Tibial nerve (tissue), 4 donors: ENCODE measurements at regions not wholly inside any gene's neighbourhood (a gene's known extent, or its start where the extent isn't known, plus 50 kb on each side); places are given as distances from the start of the nearest gene placed in this dataset.

ENCODE experiments used
- DNase-seq, 2 donors: peaks; one replicate each; pipeline ENCODE4 v3.0.0-alpha.2; 2019; ENCODE audit warnings: low spot score in 2 of 2
- H3K27ac ChIP-seq, 4 donors: fragments of 200-600 bp; sonication (generic) in 3 of 4; one replicate each; pipeline ENCODE4 v1.5.1; 2017 to 2019; ENCODE audit warnings: mild to moderate bottlenecking in 1 of 4
- H3K27me3 ChIP-seq, 2 donors: fragments of 200-600 bp; sonication (generic) in 1 of 2; one replicate each; pipeline versions ENCODE4 v1.5.1 to v1.6.0; 2017 to 2019
- H3K36me3 ChIP-seq, 3 donors: fragments of 200-600 bp; sonication (generic); one replicate each; pipeline ENCODE4 v1.5.1; 2018 to 2019
- H3K4me1 ChIP-seq, 4 donors: fragments of 200-600 bp; sonication (generic) in 3 of 4; one replicate each; pipeline ENCODE4 v1.5.1; 2017 to 2019
- H3K4me3 ChIP-seq, 4 donors: fragments of 200-600 bp; sonication (generic) in 3 of 4; one replicate each; pipeline ENCODE4 v1.5.1; 2017 to 2019; ENCODE audit warnings: mild to moderate bottlenecking in 1 of 4, moderate library complexity in 1 of 4
- H3K9me3 ChIP-seq, 4 donors: fragments of 200-600 bp; sonication (generic) in 3 of 4; one replicate each; pipeline ENCODE4 v1.5.1; 2017 to 2019
- EP300 ChIP-seq, 2 donors: sonication (generic); formaldehyde crosslinking; IDR thresholded peaks; one replicate each; pipeline ENCODE4 v1.6.1; 2017; ENCODE audit warnings: antibody characterized with exemption in 2 of 2, mild to moderate bottlenecking in 1 of 2
- POLR2A ChIP-seq, 2 donors: fragments of 450-650 bp; IDR thresholded peaks; one replicate each; pipeline ENCODE4 v1.6.1; 2017; ENCODE audit warnings: antibody characterized with exemption in 2 of 2, mild to moderate bottlenecking in 2 of 2, moderate library complexity in 2 of 2
- WGBS, 2 donors: methylation state at CpG; one replicate each; pipeline ENCODE4 v1.1.5; 2018; 5-methylcytosine and 5-hydroxymethylcytosine counted together
- TF ChIP-seq, protein P1 (sequence below), 5 experiments: fragments of 200-600 bp in 3 of 5; fragments of 450-650 bp in 2 of 5; sonication (generic) in 3 of 5; IDR thresholded peaks; one replicate each; pipeline ENCODE4 v1.5.1; 2016 to 2019; ENCODE audit warnings: antibody characterized with exemption in 5 of 5, mild to moderate bottlenecking in 3 of 5, moderate library complexity in 2 of 5

GRCh38 chr19:29085630-29086029 lies 127.3 kb downstream of the UQCRFS1 start:
- Histone ChIP-seq H3K4me3 (no peak overlapping the region), H3K36me3 (no peaks in the 10 kb centered on the region), H3K4me1 (no peaks in the 10 kb centered on the region), H3K27ac (no peak overlapping the region), H3K9me3 (peaks cover 0 to 2% (median 0%) of the 10 kb centered on the region in 4 donors), H3K27me3 (no peaks in the 10 kb centered on the region)
- 58 to 69% methylated on average over 3 of the region's 3 CpGs for WGBS, 2 donors
- TF ChIP-seq EP300 (IDR thresholded peaks at IDR 0.05) (no peak), POLR2A (IDR thresholded peaks at IDR 0.05) (no peak)
- TF ChIP-seq, protein P1, sequence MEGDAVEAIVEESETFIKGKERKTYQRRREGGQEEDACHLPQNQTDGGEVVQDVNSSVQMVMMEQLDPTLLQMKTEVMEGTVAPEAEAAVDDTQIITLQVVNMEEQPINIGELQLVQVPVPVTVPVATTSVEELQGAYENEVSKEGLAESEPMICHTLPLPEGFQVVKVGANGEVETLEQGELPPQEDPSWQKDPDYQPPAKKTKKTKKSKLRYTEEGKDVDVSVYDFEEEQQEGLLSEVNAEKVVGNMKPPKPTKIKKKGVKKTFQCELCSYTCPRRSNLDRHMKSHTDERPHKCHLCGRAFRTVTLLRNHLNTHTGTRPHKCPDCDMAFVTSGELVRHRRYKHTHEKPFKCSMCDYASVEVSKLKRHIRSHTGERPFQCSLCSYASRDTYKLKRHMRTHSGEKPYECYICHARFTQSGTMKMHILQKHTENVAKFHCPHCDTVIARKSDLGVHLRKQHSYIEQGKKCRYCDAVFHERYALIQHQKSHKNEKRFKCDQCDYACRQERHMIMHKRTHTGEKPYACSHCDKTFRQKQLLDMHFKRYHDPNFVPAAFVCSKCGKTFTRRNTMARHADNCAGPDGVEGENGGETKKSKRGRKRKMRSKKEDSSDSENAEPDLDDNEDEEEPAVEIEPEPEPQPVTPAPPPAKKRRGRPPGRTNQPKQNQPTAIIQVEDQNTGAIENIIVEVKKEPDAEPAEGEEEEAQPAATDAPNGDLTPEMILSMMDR (IDR thresholded peaks at IDR 0.05) = no peak
- no peak for DNase-seq

- Histone ChIP-seq H3K27me3 (no peaks in the 10 kb centered on the region), H3K27ac (no peak overlapping the region), H3K9me3 (no peaks in the 10 kb centered on the region), H3K4me3 (no peak overlapping the region), H3K36me3 (no peaks in the 10 kb centered on the region), H3K4me1 (no peaks in the 10 kb centered on the region)
- TF ChIP-seq EP300 (IDR thresholded peaks at IDR 0.05) = no peak
- no peak for TF ChIP-seq POLR2A (IDR thresholded peaks at IDR 0.05)
- TF ChIP-seq, protein P1 (IDR thresholded peaks at IDR 0.05) = no peak
- WGBS, 2 donors = 66 to 73% methylated on average over 5 of the region's 5 CpGs
- no peak for DNase-seq
These were observed 127.7 kb downstream of the UQCRFS1 start for GRCh38 chr19:29085206-29085605.

- Histone ChIP-seq H3K4me1 (no peaks in the 10 kb centered on the region), H3K36me3 (no peaks in the 10 kb centered on the region), H3K27me3 (no peaks in the 10 kb centered on the region), H3K4me3 (no peak overlapping the region), H3K27ac (no peak overlapping the region), H3K9me3 (no peaks in the 10 kb centered on the region)
- TF ChIP-seq POLR2A (IDR thresholded peaks at IDR 0.05) = no peak
- TF ChIP-seq EP300 (IDR thresholded peaks at IDR 0.05) = no peak
- TF ChIP-seq, protein P1 (IDR thresholded peaks at IDR 0.05) = no peak
- WGBS, 2 donors = 74 to 77% methylated on average over 9 of the region's 9 CpGs
- DNase-seq = no peak
These were observed 128.7 kb downstream of the UQCRFS1 start for GRCh38 chr19:29084266-29084665.

DNA sequence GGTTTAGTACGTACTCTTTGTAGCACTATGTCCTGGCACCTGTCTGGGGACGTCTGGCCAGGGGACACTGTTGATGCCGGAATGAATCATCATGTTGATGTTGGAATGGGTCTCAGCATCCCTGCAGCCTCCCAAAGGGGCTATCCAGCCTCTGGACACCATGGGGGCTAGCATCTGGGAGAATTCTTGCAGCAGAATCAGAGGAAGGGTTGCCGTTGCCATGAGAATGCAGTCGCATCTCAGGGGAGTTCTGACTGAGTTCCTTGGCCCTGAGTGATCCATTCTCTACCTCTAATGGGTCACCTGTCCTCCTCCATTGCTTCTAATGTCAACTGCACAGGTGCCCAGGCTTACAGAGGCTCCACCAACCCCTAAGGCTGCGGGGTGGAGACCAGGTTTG lies 129.1 kb downstream of the UQCRFS1 start:
- DNase-seq = no peak
- Histone ChIP-seq H3K36me3 (no peaks in the 10 kb centered on the region), H3K9me3 (no peaks in the 10 kb centered on the region), H3K27ac (no peak overlapping the region), H3K4me3 (no peak overlapping the region), H3K27me3 (no peaks in the 10 kb centered on the region), H3K4me1 (no peaks in the 10 kb centered on the region)
- 77 to 80% methylated on average over 6 of the region's 6 CpGs for WGBS, 2 donors
- TF ChIP-seq, protein P1 (IDR thresholded peaks at IDR 0.05) = no peak
- no peak for TF ChIP-seq EP300 (IDR thresholded peaks at IDR 0.05)
- no peak for TF ChIP-seq POLR2A (IDR thresholded peaks at IDR 0.05)

GRCh38 chr19:29079356-29080032 lies 133.5 kb downstream of the UQCRFS1 start:
- H3K27me3 ChIP-seq = no peaks in the 10 kb centered on the region
- H3K9me3 ChIP-seq = peaks cover 0 to 5% (median 0%) of the 10 kb centered on the region in 4 donors
- H3K4me1 ChIP-seq = no peaks in the 10 kb centered on the region
- no peak for DNase-seq
- no peak overlapping the region for H3K4me3 ChIP-seq
- WGBS, 2 donors = 56 to 59% methylated on average over 14 of the region's 14 CpGs
- H3K36me3 ChIP-seq = no peaks in the 10 kb centered on the region
- H3K27ac ChIP-seq = no peak overlapping the region
- TF ChIP-seq EP300 (IDR thresholded peaks at IDR 0.05) (no peak), POLR2A (IDR thresholded peaks at IDR 0.05) (no peak)
- TF ChIP-seq, protein P1 (IDR thresholded peaks at IDR 0.05) = no peak
